OCI-M2 (cell line): ENCODE measurements at regions not wholly inside any gene's neighbourhood (a gene's known extent, or its start where the extent isn't known, plus 50 kb on each side); places are given as distances from the start of the nearest gene placed in this dataset.

Experiments
- DNase-seq: peaks from one replicate; lab custom pipeline; 2025; ENCODE audit not compliant: unreplicated experiment; lab: John Stamatoyannopoulos, UW

DNA sequence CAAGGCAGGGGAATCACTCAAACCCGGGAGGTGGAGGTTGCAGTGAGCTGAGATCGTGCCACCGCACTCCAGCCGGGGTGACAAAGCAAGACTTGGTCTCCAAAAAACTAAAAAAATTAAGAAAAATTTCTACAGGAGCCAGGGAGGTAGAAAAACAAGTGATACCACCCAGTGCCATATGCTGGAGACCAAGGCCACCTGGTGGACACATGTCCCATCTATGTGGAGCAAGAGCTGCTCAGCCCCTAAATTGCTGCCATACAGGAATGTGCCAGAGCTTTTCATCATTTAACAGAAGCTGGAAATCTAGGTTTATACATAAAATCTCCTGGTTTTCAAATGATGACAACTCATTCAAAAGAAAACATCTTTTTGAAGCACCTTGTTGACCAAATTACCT, 61.4 kb upstream of the ELK3 start:
- DNase-seq, result no peak

DNA sequence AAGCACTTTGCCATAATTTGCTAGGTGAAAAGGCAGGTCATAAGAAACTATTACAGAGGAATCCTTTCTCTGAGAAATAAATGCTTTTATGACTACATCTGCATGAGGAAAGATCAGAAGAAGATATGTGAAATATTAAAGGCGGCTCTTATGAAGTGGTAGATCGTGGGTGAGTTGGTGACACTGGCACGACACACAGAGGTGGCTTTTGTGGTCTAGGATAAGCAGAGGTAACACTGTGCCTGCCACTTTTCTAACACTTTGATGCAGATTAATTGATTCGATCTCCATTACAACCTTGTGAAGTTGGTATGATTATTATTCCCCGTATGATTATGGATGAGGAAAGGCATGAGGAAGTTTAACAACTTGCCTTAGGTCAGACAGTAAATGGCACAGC, 60.0 kb upstream of the ELK3 start:
- DNase-seq, result no peak

GRCh38 chr12:96136161-96136560, 58.0 kb upstream of the ELK3 start:
- DNase-seq, result no peak

- DNase-seq, result no peak
Measured at GRCh38 chr12:96136725-96137378, 57.3 kb upstream of the ELK3 start.

- no peak for DNase-seq
Measured at GRCh38 chr12:96140174-96140573, 54.0 kb upstream of the ELK3 start.

- DNase-seq, result no peak
Measured at GRCh38 chr12:96141216-96141912, 52.8 kb upstream of the ELK3 start.

DNA sequence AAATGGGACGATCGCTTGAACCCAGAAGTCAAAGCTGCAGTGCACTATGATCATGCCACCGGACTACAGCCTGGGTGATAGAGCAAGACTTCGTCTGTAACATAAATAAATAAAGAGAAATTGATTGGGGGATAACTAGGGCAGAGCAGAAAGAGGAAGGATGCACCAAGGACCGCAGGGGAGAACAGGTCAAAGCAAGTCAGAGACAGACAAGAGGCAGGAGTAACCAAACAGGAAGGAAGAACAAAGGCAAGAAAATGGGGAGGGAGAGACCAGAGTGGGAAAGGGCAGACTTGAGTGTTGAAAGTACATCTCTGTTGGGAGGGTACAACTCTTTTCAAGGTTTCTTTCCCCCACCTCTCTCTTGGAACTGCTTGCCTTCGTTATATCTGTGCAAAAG, 50.8 kb upstream of the ELK3 start:
- DNase-seq, result no peak

- no peak for DNase-seq
Measured at GRCh38 chr12:96143827-96144565, 50.2 kb upstream of the ELK3 start.
